GM23338 (cell line): ENCODE measurements at regions not wholly inside any gene's neighbourhood (a gene's known extent, or its start where the extent isn't known, plus 50 kb on each side); places are given as distances from the start of the nearest gene placed in this dataset.

ENCODE experiments used
- ATAC-seq: fragments of 200-7000 bp; cut with Tn5 transposase; 3 replicates; pipeline ENCODE4 v1.9.1; 2020
- DNase-seq: peaks from one replicate; pipeline ENCODE4 v3.0.0-alpha.2; 2015; ENCODE audit warnings: low spot score
- H2AFZ ChIP-seq: fragments of 200-600 bp; sonication (generic); 2 replicates; pipeline ENCODE4 v1.8.0; 2016; ENCODE audit warnings: antibody characterized with exemption, mild to moderate bottlenecking, moderate library complexity
- H3F3A ChIP-seq: fragments of 200-600 bp; sonication (generic); replicated peaks from 2 replicates; pipeline ENCODE4 v1.8.0; 2017; ENCODE audit warnings: antibody characterized with exemption, mixed run types, low read depth
- H3K27ac ChIP-seq: fragments of 200-600 bp; sonication (generic); 2 replicates; pipeline ENCODE4 v1.6.1; 2016; ENCODE audit warnings: low read depth
- H3K27me3 ChIP-seq: fragments of 200-600 bp; sonication (generic); 2 replicates; pipeline ENCODE4 v1.8.0; 2016; ENCODE audit warnings: mild to moderate bottlenecking, mixed run types, moderate library complexity; ENCODE audit not compliant: insufficient read depth
- H3K36me3 ChIP-seq: fragments of 200-600 bp; sonication (generic); 2 replicates; pipeline ENCODE4 v1.8.0; 2016; ENCODE audit warnings: mild to moderate bottlenecking; ENCODE audit not compliant: insufficient read depth
- H3K4me1 ChIP-seq: fragments of 200-600 bp; sonication (generic); 2 replicates; pipeline ENCODE4 v1.8.0; 2016; ENCODE audit warnings: mild to moderate bottlenecking, moderate library complexity; ENCODE audit not compliant: insufficient read depth
- H3K4me2 ChIP-seq: fragments of 200-600 bp; sonication (generic); 2 replicates; pipeline ENCODE4 v1.7.1; 2017; ENCODE audit warnings: mixed run types
- H3K4me3 ChIP-seq: fragments of 200-600 bp; sonication (generic); 2 replicates; pipeline ENCODE4 v1.6.1; 2016; ENCODE audit warnings: mixed run types
- H3K79me2 ChIP-seq: fragments of 200-600 bp; sonication (generic); replicated peaks from 2 replicates; pipeline ENCODE4 v1.8.0; 2017; ENCODE audit warnings: mild to moderate bottlenecking; ENCODE audit not compliant: insufficient read depth
- H3K9me2 ChIP-seq: fragments of 200-600 bp; sonication (generic); 2 replicates; pipeline ENCODE4 v1.8.0; 2017; ENCODE audit not compliant: insufficient read depth
- H4K20me1 ChIP-seq: fragments of 200-600 bp; sonication (generic); replicated peaks from 2 replicates; pipeline ENCODE4 v1.8.0; 2017; ENCODE audit warnings: mild to moderate bottlenecking; ENCODE audit not compliant: insufficient read depth
- H3K27ac Mint-ChIP-seq: 2 replicates; pipeline ENCODE4 v1.8.0; 2020; ENCODE audit warnings: inconsistent platforms, mild to moderate bottlenecking, moderate library complexity, mixed read lengths
- H3K27me3 Mint-ChIP-seq: 3 replicates; pipeline ENCODE4 v1.8.0; 2022; ENCODE audit warnings: low read depth, mild to moderate bottlenecking, moderate library complexity, mixed read lengths, inconsistent platforms; ENCODE audit not compliant: insufficient read depth, poor library complexity
- H3K36me3 Mint-ChIP-seq: 3 replicates; pipeline ENCODE4 v1.8.0; 2021; ENCODE audit warnings: low read depth, mild to moderate bottlenecking, inconsistent platforms, moderate library complexity, mixed read lengths
- H3K4me1 Mint-ChIP-seq: 3 replicates; pipeline ENCODE4 v1.8.0; 2020; ENCODE audit warnings: mild to moderate bottlenecking, inconsistent platforms, mixed read lengths
- H3K4me3 Mint-ChIP-seq: 3 replicates; pipeline ENCODE4 v1.8.0; 2021; ENCODE audit warnings: moderate library complexity, mild to moderate bottlenecking, inconsistent platforms, mixed read lengths
- H3K9me3 Mint-ChIP-seq: 3 replicates; pipeline ENCODE4 v1.8.0; 2020; ENCODE audit warnings: moderate library complexity, mild to moderate bottlenecking, inconsistent platforms, mixed read lengths
- CREB1 ChIP-seq: fragments of 250-450 bp; sonication (Bioruptor Pico); IDR thresholded peaks from 2 replicates; pipeline ENCODE4 v1.5.0; 2020; ENCODE audit warnings: low read depth, mild to moderate bottlenecking, moderate library complexity
- EZH2 ChIP-seq: fragments of 200-600 bp; sonication (generic); IDR thresholded peaks from one replicate; pipeline ENCODE4 v1.8.0; 2017; ENCODE audit warnings: antibody characterized with exemption, mild to moderate bottlenecking, low read depth; ENCODE audit not compliant: unreplicated experiment
- EZH2phosphoT487 ChIP-seq: fragments of 200-600 bp; sonication (generic); IDR thresholded peaks from one replicate; pipeline ENCODE4 v1.8.1; 2018; ENCODE audit warnings: antibody characterized with exemption; ENCODE audit not compliant: unreplicated experiment
- NANOG ChIP-seq: IDR thresholded peaks from 2 replicates; pipeline ENCODE4 v1.6.1; 2016; ENCODE audit warnings: antibody characterized with exemption, borderline replicate concordance
- POLR2AphosphoS5 ChIP-seq: IDR thresholded peaks from 2 replicates; pipeline ENCODE4 v1.6.1; 2016; ENCODE audit warnings: antibody characterized with exemption, low read depth
- STAT1 ChIP-seq: IDR thresholded peaks from one replicate; pipeline ENCODE4 v1.6.1; 2016; ENCODE audit warnings: antibody characterized with exemption; ENCODE audit not compliant: unreplicated experiment
- ZNF114 ChIP-seq: fragments of 250-450 bp; sonication (Bioruptor Pico); IDR thresholded peaks from 2 replicates; pipeline ENCODE4 v1.5.0; 2020; ENCODE audit warnings: mild to moderate bottlenecking, moderate library complexity
- ZNF331 ChIP-seq: fragments of 250-450 bp; sonication (Bioruptor Pico); IDR thresholded peaks from 2 replicates; pipeline ENCODE4 v1.5.0; 2020; ENCODE audit warnings: low read depth, mild to moderate bottlenecking, moderate library complexity
- TF ChIP-seq, protein P1 (sequence below): IDR thresholded peaks from 2 replicates; pipeline ENCODE4 v1.6.1; 2016; ENCODE audit warnings: antibody characterized with exemption
- TF ChIP-seq, protein P2 (sequence below), 2 experiments: fragments of 200-600 bp in 1 of 2; sonication (generic) in 1 of 2; conservative IDR thresholded peaks; 2 replicates each; pipeline versions ENCODE4 v1.5.1 to v1.6.1; 2016 to 2017; ENCODE audit warnings: antibody characterized with exemption in 2 of 2, low read depth in 2 of 2, mild to moderate bottlenecking in 2 of 2, moderate library complexity in 1 of 2
- TF ChIP-seq, protein P3 (sequence below): fragments of 250-450 bp; sonication (Bioruptor Pico); IDR thresholded peaks from 2 replicates; pipeline ENCODE4 v1.5.0; 2020; ENCODE audit warnings: mild to moderate bottlenecking, moderate library complexity

DNA sequence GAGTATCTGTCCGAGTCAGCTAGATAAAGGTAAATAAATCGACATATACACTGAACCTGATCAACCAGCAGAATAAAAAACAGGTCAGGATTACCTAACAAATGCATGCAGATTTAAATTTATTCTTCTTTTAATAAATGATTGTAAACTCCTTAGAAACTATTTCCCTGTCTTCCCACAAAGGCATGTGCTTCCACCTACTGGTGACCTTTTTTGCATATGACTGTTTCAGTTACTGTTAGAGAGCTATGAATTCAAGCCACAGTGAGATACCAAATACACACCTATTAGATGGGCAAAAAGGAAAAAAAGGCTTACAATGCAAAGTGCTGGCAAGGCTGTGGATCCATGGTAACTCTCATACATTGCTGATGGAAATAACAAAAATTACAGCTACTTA lies 957.4 kb upstream of the NCAM2 start:
- peak; percentile 27 for DNase-seq
- H3K9me2 ChIP-seq: no peaks in the 10 kb centered on the region
- H3K27me3 ChIP-seq: no peaks in the 10 kb centered on the region
- H4K20me1 ChIP-seq: no peaks in the 10 kb centered on the region
- H3F3A ChIP-seq: no peaks in the 10 kb centered on the region
- no peak for TF ChIP-seq CREB1 (CRISPR knock-in tag)
- TF ChIP-seq NANOG: no peak
- no peak for TF ChIP-seq STAT1
- no peak for TF ChIP-seq EZH2phosphoT487
- TF ChIP-seq, protein P1, sequence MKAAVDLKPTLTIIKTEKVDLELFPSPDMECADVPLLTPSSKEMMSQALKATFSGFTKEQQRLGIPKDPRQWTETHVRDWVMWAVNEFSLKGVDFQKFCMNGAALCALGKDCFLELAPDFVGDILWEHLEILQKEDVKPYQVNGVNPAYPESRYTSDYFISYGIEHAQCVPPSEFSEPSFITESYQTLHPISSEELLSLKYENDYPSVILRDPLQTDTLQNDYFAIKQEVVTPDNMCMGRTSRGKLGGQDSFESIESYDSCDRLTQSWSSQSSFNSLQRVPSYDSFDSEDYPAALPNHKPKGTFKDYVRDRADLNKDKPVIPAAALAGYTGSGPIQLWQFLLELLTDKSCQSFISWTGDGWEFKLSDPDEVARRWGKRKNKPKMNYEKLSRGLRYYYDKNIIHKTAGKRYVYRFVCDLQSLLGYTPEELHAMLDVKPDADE: no peak
- TF ChIP-seq, protein P2, sequence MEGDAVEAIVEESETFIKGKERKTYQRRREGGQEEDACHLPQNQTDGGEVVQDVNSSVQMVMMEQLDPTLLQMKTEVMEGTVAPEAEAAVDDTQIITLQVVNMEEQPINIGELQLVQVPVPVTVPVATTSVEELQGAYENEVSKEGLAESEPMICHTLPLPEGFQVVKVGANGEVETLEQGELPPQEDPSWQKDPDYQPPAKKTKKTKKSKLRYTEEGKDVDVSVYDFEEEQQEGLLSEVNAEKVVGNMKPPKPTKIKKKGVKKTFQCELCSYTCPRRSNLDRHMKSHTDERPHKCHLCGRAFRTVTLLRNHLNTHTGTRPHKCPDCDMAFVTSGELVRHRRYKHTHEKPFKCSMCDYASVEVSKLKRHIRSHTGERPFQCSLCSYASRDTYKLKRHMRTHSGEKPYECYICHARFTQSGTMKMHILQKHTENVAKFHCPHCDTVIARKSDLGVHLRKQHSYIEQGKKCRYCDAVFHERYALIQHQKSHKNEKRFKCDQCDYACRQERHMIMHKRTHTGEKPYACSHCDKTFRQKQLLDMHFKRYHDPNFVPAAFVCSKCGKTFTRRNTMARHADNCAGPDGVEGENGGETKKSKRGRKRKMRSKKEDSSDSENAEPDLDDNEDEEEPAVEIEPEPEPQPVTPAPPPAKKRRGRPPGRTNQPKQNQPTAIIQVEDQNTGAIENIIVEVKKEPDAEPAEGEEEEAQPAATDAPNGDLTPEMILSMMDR (conservative IDR thresholded peaks at IDR 0.05; ENCODE audit: low read depth in 2 of 2): peak; percentile 64 to 65
- H3K4me1 ChIP-seq: no peaks in the 10 kb centered on the region
- H3K4me3 ChIP-seq: no peak overlapping the region
- Mint-ChIP-seq H3K27ac (no peak overlapping the region), H3K4me1 (peaks cover 8% of the 10 kb centered on the region; the same call in 2 of the 3 replicates), H3K4me3 (no peak overlapping the region), H3K9me3 (peaks cover 23% of the 10 kb centered on the region), H3K36me3 (peaks cover 24% of the 10 kb centered on the region; the same call in 2 of the 3 replicates), H3K27me3 (peaks cover 1% of the 10 kb centered on the region)
- H3K27ac ChIP-seq: no peak overlapping the region
- no peaks in the 10 kb centered on the region for H3K36me3 ChIP-seq
- H2AFZ ChIP-seq: no peak overlapping the region
- ATAC-seq: peak; percentile 48; the same call in 2 of the 3 replicates
- no peak overlapping the region for H3K4me2 ChIP-seq
- no peaks in the 10 kb centered on the region for H3K79me2 ChIP-seq

DNA sequence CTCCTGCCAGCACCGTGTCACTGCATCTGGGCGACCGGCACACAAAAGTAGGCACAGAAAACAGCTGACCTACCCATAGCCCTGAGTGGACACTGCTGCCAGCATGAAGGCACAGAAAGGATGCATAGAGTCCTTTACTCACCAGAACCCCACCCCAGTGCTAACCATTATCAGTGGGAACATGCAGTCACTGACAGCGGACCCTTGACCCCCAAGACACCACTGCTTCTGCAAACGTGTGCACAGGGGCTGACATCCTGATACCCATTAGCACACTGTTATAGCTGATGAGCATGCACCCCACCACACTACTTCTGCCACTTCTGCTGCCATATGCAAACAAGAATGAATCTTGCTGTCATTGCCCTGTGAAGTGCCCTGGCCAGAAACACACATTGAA lies 953.0 kb upstream of the NCAM2 start:
- Mint-ChIP-seq H3K4me3 (no peak overlapping the region), H3K36me3 (peaks cover 3% of the 10 kb centered on the region; the same call in 2 of the 3 replicates), H3K9me3 (peaks cover 9% of the 10 kb centered on the region; the same call in 2 of the 3 replicates), H3K4me1 (peaks cover 8% of the 10 kb centered on the region; the same call in 2 of the 3 replicates), H3K27ac (no peak overlapping the region), H3K27me3 (no peaks in the 10 kb centered on the region)
- no peak overlapping the region for H3K27ac ChIP-seq
- no peaks in the 10 kb centered on the region for H3K36me3 ChIP-seq
- ATAC-seq: no peak
- no peaks in the 10 kb centered on the region for H3K4me1 ChIP-seq
- H3F3A ChIP-seq: no peaks in the 10 kb centered on the region
- H3K4me2 ChIP-seq: no peak overlapping the region
- no peak overlapping the region for H2AFZ ChIP-seq
- no peak overlapping the region for H3K4me3 ChIP-seq
- no peaks in the 10 kb centered on the region for H3K79me2 ChIP-seq
- no peak for DNase-seq
- H3K27me3 ChIP-seq: no peaks in the 10 kb centered on the region
- no peaks in the 10 kb centered on the region for H4K20me1 ChIP-seq
- peaks cover 11% of the 10 kb centered on the region; the same call in 1 of the 2 replicates for H3K9me2 ChIP-seq
- TF ChIP-seq NANOG: no peak
- TF ChIP-seq ZNF114 (CRISPR knock-in tag): no peak
- no peak for TF ChIP-seq EZH2
- TF ChIP-seq POLR2AphosphoS5: no peak
- TF ChIP-seq, protein P3, sequence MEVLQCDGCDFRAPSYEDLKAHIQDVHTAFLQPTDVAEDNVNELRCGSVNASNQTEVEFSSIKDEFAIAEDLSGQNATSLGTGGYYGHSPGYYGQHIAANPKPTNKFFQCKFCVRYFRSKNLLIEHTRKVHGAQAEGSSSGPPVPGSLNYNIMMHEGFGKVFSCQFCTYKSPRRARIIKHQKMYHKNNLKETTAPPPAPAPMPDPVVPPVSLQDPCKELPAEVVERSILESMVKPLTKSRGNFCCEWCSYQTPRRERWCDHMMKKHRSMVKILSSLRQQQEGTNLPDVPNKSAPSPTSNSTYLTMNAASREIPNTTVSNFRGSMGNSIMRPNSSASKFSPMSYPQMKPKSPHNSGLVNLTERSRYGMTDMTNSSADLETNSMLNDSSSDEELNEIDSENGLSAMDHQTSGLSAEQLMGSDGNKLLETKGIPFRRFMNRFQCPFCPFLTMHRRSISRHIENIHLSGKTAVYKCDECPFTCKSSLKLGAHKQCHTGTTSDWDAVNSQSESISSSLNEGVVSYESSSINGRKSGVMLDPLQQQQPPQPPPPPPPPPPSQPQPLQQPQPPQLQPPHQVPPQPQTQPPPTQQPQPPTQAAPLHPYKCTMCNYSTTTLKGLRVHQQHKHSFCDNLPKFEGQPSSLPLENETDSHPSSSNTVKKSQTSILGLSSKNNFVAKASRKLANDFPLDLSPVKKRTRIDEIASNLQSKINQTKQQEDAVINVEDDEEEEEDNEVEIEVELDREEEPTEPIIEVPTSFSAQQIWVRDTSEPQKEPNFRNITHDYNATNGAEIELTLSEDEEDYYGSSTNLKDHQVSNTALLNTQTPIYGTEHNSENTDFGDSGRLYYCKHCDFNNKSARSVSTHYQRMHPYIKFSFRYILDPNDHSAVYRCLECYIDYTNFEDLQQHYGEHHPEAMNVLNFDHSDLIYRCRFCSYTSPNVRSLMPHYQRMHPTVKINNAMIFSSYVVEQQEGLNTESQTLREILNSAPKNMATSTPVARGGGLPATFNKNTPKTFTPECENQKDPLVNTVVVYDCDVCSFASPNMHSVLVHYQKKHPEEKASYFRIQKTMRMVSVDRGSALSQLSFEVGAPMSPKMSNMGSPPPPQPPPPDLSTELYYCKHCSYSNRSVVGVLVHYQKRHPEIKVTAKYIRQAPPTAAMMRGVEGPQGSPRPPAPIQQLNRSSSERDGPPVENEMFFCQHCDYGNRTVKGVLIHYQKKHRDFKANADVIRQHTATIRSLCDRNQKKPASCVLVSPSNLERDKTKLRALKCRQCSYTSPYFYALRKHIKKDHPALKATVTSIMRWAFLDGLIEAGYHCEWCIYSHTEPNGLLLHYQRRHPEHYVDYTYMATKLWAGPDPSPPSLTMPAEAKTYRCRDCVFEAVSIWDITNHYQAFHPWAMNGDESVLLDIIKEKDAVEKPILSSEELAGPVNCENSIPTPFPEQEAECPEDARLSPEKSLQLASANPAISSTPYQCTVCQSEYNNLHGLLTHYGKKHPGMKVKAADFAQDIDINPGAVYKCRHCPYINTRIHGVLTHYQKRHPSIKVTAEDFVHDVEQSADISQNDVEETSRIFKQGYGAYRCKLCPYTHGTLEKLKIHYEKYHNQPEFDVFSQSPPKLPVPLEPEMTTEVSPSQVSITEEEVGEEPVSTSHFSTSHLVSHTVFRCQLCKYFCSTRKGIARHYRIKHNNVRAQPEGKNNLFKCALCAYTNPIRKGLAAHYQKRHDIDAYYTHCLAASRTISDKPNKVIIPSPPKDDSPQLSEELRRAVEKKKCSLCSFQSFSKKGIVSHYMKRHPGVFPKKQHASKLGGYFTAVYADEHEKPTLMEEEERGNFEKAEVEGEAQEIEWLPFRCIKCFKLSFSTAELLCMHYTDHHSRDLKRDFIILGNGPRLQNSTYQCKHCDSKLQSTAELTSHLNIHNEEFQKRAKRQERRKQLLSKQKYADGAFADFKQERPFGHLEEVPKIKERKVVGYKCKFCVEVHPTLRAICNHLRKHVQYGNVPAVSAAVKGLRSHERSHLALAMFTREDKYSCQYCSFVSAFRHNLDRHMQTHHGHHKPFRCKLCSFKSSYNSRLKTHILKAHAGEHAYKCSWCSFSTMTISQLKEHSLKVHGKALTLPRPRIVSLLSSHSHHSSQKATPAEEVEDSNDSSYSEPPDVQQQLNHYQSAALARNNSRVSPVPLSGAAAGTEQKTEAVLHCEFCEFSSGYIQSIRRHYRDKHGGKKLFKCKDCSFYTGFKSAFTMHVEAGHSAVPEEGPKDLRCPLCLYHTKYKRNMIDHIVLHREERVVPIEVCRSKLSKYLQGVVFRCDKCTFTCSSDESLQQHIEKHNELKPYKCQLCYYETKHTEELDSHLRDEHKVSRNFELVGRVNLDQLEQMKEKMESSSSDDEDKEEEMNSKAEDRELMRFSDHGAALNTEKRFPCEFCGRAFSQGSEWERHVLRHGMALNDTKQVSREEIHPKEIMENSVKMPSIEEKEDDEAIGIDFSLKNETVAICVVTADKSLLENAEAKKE (CRISPR knock-in tag): no peak
- TF ChIP-seq, protein P1: no peak
- no peak for TF ChIP-seq ZNF331 (CRISPR knock-in tag)
